GM21390 (cell line): ENCODE measurements at regions not wholly inside any gene's neighbourhood (a gene's known extent, or its start where the extent isn't known, plus 50 kb on each side); places are given as distances from the start of the nearest gene placed in this dataset.
"Not testable (repeated sequence)": the region's sequence is repeated elsewhere in the genome, so short reads cannot be mapped to it uniquely, and the experiment has no call there.

Experiments
- ATAC-seq: cut with Tn5 transposase; IDR thresholded peaks from one replicate; pipeline ENCODE4 v1.9.1; 2021; ENCODE audit not compliant: unreplicated experiment

- no peak for ATAC-seq
Observed at GRCh38 chr15:69668039-69668705, 215.6 kb downstream of the RPLP1 start.

GRCh38 chr15:69668963-69669362, 216.3 kb downstream of the RPLP1 start:
- ATAC-seq: peak; percentile 53

- no peak for ATAC-seq
Observed at GRCh38 chr15:69669446-69669845, 216.8 kb downstream of the RPLP1 start.

DNA sequence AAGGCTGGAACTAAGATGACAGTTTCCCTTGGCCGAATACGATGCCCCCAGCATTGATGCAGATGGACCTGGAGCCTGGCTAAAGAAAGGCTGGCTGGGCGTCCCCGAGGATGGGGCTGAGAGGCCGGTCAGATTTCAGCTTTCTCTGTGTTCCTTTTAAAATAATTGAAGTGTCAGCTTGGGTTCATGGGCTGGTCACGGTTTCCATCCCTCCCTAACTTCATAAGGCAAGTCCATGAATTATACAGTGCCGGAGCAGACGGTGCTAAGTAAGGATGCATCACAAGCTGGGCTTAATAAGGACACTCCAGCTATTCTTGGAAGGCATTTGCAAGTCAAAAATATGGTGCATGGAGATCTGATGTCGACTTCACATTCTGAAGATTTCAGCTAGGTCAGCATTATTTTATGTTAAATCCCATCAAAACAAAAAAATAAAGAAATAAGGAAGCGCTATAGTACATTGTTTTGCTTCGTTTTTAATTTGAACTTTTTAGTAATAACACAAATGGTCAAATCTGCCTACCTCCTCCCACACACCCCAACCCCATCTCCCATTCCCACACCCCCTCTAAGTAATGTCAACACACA, 220.8 kb downstream of the RPLP1 start:
- ATAC-seq: no peak

DNA sequence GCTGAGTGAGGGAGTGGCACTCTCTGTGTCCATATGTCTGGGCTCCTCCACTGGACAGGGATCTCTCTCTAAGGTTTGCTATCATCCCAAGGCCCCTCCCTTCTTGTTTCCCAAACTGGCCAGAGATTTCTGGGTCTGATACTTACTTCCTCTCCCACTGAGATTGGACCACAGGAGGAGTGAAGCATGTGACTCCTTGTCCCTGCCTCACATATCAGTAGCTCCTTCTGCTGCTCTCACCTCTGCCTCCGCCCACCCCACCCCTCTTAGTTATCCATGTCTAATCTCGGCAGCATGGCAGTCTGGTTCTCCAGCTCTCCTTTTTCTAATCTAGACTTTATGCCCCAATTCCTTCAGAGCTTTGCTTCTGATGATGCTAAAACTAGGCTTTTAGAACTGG, 223.1 kb downstream of the RPLP1 start:
- no peak for ATAC-seq

DNA sequence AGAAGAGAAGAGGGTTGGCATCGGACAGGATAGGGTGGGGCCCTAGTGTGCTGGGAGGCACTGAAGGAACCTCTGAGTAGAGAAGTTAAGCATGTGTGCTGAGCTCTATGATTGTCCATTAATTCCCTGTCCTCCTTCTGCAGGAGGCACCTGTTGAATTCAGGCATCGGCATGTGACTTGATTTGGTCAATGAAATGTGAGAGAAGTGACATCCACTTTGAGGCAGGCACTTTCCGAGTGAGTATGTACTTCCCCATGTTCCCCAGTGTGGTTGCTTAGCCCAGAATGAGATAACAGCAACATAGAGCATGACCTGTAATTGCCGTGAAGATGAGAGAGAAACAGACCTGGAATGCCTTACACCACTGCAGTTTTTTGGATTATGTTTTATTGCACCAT, 224.8 kb downstream of the RPLP1 start:
- no peak for ATAC-seq

DNA sequence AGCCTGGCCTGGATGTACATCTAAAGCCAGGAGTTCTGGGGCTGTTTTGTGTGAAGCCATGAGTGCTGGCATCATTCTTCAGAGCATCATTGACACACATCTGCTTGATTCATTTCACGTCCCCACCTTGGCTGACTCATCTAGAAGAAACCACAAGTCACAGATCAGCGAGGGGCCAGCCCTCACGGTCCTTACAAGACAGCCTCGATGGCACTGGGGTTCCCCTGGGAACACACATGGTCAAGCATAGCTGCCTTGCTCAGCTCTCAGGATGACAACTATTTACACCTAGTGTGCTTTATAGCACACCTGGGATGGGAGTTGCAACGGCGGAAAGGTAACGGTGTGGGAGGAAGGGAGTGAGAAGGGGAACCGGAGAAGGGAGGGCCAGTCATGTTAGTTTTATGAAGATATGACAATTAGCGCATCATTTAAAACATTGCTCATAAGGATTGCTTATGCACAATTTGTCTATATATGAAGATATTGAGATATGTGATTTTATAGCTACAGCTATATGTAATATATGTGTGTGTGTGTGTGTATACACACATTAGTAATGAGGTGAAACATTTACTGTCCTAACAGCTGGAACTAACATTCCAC, 227.1 kb downstream of the RPLP1 start:
- peak; percentile 94 for ATAC-seq

DNA sequence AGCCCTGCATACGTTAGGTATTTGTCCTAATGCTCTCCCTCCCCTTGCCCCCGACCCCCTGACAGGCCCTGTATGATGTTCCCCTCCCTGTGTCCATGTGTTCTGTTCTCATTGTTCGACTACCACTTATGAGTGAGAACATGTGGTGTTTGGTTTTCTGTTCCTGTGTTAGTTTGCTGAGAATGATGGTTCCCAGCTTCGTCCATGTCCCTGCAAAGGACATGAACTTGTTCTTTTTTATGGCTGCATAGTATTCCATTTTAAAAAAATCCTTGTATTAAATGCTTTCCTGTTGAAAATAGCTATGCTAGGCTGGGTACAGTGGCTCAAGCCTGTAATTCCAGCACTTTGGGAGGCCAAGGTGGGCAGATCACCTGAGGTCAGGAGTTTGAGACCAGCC, 232.2 kb downstream of the RPLP1 start:
- not testable (repeated sequence) for ATAC-seq

- no peak for ATAC-seq
Observed at GRCh38 chr15:69685512-69686452, 233.2 kb downstream of the RPLP1 start.

GRCh38 chr15:69686626-69687025, 234.0 kb downstream of the RPLP1 start:
- no peak for ATAC-seq

GRCh38 chr15:69689133-69689532, 236.5 kb downstream of the RPLP1 start:
- ATAC-seq: no peak

DNA sequence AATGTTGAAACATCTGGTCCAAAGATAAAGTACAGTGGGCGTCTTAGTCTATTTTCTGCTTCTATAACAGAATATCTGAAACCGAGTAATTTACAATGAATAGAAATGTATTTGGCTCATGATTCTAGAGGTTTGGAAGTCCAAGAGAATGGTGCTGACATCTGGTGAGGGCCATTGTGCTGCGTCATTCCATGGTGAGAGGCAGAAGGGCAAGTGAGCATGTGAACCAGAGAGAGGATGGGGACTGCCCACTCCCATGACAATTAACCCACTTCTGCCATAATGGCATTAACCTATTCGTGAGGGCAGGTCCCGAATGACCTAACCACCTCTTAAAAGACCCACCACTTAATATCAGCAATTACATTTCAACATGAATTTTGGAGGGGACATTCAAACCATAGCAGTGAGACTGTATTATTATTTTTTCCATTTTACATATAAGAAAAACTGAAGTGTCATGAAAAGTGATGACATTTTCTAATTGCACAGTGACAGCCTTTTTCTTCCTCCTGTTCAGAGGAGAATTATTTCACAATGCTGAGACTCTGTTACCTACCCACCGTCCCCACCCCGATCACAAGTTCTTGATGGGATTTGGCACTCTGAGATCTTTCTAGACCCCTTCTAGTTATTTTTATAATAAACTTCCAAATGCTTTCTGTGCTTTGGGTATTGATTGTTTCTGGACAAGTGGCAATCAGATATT, 238.8 kb downstream of the RPLP1 start:
- no peak for ATAC-seq

DNA sequence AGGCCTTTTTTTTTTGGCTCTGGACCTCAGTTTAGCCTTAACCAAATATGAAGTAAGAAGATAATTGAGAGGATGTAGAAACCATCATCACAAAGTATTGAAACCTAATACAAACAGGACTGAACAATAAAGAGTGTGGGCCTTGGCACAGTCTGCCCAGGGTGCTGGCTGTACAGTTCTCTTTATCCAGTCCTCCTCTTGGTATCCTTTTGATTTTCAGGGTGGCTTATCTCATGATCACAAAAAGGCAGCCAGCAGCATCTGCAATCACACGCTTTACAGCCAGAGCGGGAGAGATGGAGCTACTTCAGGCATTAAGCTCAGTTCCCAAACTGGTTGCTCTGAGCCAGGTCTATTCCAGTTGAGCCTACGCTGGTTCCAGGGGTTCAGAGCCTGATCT, 239.7 kb downstream of the RPLP1 start:
- no peak for ATAC-seq

DNA sequence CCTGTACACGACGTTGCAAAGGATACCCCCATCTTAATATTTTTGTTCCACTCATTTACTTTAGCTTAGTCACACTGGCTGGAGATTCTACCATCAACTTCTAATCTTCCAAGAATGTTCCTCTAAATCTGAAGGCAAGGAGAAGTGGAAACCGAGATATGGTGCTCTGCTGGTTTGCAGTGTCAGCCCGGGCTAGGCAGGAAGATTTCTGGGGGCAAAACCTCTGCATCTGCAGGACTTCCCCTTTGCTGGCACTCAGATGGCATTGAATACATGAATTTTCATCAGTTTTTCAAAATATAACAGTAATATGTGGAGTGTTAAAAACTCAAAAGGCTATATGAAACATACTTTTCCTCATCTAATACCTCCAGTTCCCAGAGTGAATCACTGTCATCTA, 240.4 kb downstream of the RPLP1 start:
- ATAC-seq: no peak

DNA sequence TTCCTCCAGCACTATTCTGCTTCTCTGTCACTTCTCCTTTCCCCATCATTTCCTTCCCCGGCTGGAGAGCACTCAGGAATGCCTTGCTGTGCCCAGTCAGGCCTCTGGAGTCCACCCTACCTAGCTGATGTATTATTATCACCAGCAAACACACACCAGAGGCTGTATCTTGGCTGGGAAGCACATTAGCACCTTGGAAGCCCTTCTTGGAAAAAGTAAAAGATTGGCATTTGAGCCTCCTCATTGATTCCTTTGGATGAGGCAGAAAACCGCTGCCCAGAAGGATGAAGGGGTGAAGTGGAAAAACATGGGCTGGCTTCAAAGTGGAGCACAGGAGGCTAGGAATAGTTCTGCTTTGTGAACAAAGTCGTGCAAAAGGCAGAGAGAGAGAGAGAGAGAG, 244.3 kb downstream of the RPLP1 start:
- ATAC-seq: no peak

DNA sequence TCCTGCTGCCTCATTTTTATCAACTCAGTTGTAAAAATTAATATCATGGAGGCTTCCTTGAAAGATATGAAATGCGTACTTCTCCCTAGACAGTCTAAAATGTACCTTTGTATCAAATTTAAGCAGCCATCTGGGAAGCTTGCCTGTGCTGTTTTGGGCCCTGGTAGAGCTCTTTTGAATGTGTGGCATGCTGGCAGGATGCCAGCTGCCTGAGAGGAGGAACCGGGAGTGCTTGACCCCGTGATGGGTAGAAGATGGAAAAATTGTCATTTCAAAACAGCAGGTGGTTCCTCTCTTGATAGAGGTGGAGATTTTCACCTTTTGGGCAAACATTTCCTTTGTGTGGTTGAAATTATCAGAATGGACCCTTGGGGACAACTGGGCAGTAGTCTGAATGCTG, 245.3 kb downstream of the RPLP1 start:
- ATAC-seq: no peak

GRCh38 chr15:69699096-69699495, 246.5 kb downstream of the RPLP1 start:
- no peak for ATAC-seq

GRCh38 chr15:69700380-69700779, 247.8 kb downstream of the RPLP1 start:
- no peak for ATAC-seq

DNA sequence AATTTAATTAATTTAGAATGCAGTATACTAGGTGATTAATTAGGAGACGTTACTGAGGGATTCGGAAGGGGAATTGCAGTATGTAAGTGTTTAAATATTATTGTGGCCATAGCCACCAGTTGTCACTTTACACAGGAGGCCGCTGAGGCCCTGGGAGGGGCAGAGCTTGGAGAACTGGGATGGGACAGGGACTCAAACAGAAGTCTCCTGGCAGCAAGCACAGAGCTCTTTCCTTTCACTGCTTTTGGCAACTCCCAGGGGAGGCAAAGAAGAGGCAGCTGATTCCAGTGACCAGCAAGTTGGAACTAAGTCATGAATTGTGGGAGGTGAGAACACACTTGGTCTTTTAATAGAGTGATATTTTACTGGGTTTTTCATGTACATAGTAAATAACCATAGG, 248.6 kb downstream of the RPLP1 start:
- ATAC-seq: no peak

- ATAC-seq: no peak
Observed at GRCh38 chr15:69703532-69704187, 251.0 kb downstream of the RPLP1 start.
